GM23338 (cell line): ENCODE measurements at regions not wholly inside any gene's neighbourhood (a gene's known extent, or its start where the extent isn't known, plus 50 kb on each side); places are given as distances from the start of the nearest gene placed in this dataset.

Source experiments
- ATAC-seq: fragments of 200-7000 bp; cut with Tn5 transposase; 3 replicates; pipeline ENCODE4 v1.9.1; 2020
- DNase-seq: peaks from one replicate; pipeline ENCODE4 v3.0.0-alpha.2; 2015; ENCODE audit warnings: low spot score
- H2AFZ ChIP-seq: fragments of 200-600 bp; sonication (generic); 2 replicates; pipeline ENCODE4 v1.8.0; 2016; ENCODE audit warnings: antibody characterized with exemption, mild to moderate bottlenecking, moderate library complexity
- H3F3A ChIP-seq: fragments of 200-600 bp; sonication (generic); replicated peaks from 2 replicates; pipeline ENCODE4 v1.8.0; 2017; ENCODE audit warnings: antibody characterized with exemption, mixed run types, low read depth
- H3K27ac ChIP-seq: fragments of 200-600 bp; sonication (generic); 2 replicates; pipeline ENCODE4 v1.6.1; 2016; ENCODE audit warnings: low read depth
- H3K27me3 ChIP-seq: fragments of 200-600 bp; sonication (generic); 2 replicates; pipeline ENCODE4 v1.8.0; 2016; ENCODE audit warnings: mild to moderate bottlenecking, mixed run types, moderate library complexity; ENCODE audit not compliant: insufficient read depth
- H3K36me3 ChIP-seq: fragments of 200-600 bp; sonication (generic); 2 replicates; pipeline ENCODE4 v1.8.0; 2016; ENCODE audit warnings: mild to moderate bottlenecking; ENCODE audit not compliant: insufficient read depth
- H3K4me1 ChIP-seq: fragments of 200-600 bp; sonication (generic); 2 replicates; pipeline ENCODE4 v1.8.0; 2016; ENCODE audit warnings: mild to moderate bottlenecking, moderate library complexity; ENCODE audit not compliant: insufficient read depth
- H3K4me2 ChIP-seq: fragments of 200-600 bp; sonication (generic); 2 replicates; pipeline ENCODE4 v1.7.1; 2017; ENCODE audit warnings: mixed run types
- H3K4me3 ChIP-seq: fragments of 200-600 bp; sonication (generic); 2 replicates; pipeline ENCODE4 v1.6.1; 2016; ENCODE audit warnings: mixed run types
- H3K79me2 ChIP-seq: fragments of 200-600 bp; sonication (generic); replicated peaks from 2 replicates; pipeline ENCODE4 v1.8.0; 2017; ENCODE audit warnings: mild to moderate bottlenecking; ENCODE audit not compliant: insufficient read depth
- H3K9me2 ChIP-seq: fragments of 200-600 bp; sonication (generic); 2 replicates; pipeline ENCODE4 v1.8.0; 2017; ENCODE audit not compliant: insufficient read depth
- H4K20me1 ChIP-seq: fragments of 200-600 bp; sonication (generic); replicated peaks from 2 replicates; pipeline ENCODE4 v1.8.0; 2017; ENCODE audit warnings: mild to moderate bottlenecking; ENCODE audit not compliant: insufficient read depth
- H3K27ac Mint-ChIP-seq: 2 replicates; pipeline ENCODE4 v1.8.0; 2020; ENCODE audit warnings: inconsistent platforms, mild to moderate bottlenecking, moderate library complexity, mixed read lengths
- H3K27me3 Mint-ChIP-seq: 3 replicates; pipeline ENCODE4 v1.8.0; 2022; ENCODE audit warnings: low read depth, mild to moderate bottlenecking, moderate library complexity, mixed read lengths, inconsistent platforms; ENCODE audit not compliant: insufficient read depth, poor library complexity
- H3K36me3 Mint-ChIP-seq: 3 replicates; pipeline ENCODE4 v1.8.0; 2021; ENCODE audit warnings: low read depth, mild to moderate bottlenecking, inconsistent platforms, moderate library complexity, mixed read lengths
- H3K4me1 Mint-ChIP-seq: 3 replicates; pipeline ENCODE4 v1.8.0; 2020; ENCODE audit warnings: mild to moderate bottlenecking, inconsistent platforms, mixed read lengths
- H3K4me3 Mint-ChIP-seq: 3 replicates; pipeline ENCODE4 v1.8.0; 2021; ENCODE audit warnings: moderate library complexity, mild to moderate bottlenecking, inconsistent platforms, mixed read lengths
- H3K9me3 Mint-ChIP-seq: 3 replicates; pipeline ENCODE4 v1.8.0; 2020; ENCODE audit warnings: moderate library complexity, mild to moderate bottlenecking, inconsistent platforms, mixed read lengths
- CREB1 ChIP-seq: fragments of 250-450 bp; sonication (Bioruptor Pico); IDR thresholded peaks from 2 replicates; pipeline ENCODE4 v1.5.0; 2020; ENCODE audit warnings: low read depth, mild to moderate bottlenecking, moderate library complexity
- CTCF ChIP-seq, 2 experiments: fragments of 200-600 bp in 1 of 2; sonication (generic) in 1 of 2; conservative IDR thresholded peaks; 2 replicates each; pipeline versions ENCODE4 v1.5.1 to v1.6.1; 2016 to 2017; ENCODE audit warnings: antibody characterized with exemption in 2 of 2, low read depth in 2 of 2, mild to moderate bottlenecking in 2 of 2, moderate library complexity in 1 of 2
- EZH2 ChIP-seq: fragments of 200-600 bp; sonication (generic); IDR thresholded peaks from one replicate; pipeline ENCODE4 v1.8.0; 2017; ENCODE audit warnings: antibody characterized with exemption, mild to moderate bottlenecking, low read depth; ENCODE audit not compliant: unreplicated experiment
- EZH2phosphoT487 ChIP-seq: fragments of 200-600 bp; sonication (generic); IDR thresholded peaks from one replicate; pipeline ENCODE4 v1.8.1; 2018; ENCODE audit warnings: antibody characterized with exemption; ENCODE audit not compliant: unreplicated experiment
- JUNB ChIP-seq: IDR thresholded peaks from one replicate; pipeline ENCODE4 v1.6.1; 2016; ENCODE audit warnings: antibody characterized with exemption; ENCODE audit not compliant: unreplicated experiment
- NANOG ChIP-seq: IDR thresholded peaks from 2 replicates; pipeline ENCODE4 v1.6.1; 2016; ENCODE audit warnings: antibody characterized with exemption, borderline replicate concordance
- POLR2AphosphoS5 ChIP-seq: IDR thresholded peaks from 2 replicates; pipeline ENCODE4 v1.6.1; 2016; ENCODE audit warnings: antibody characterized with exemption, low read depth
- REST ChIP-seq: IDR thresholded peaks from one replicate; pipeline ENCODE4 v1.6.1; 2018; ENCODE audit warnings: antibody characterized with exemption; ENCODE audit not compliant: unreplicated experiment
- ZNF114 ChIP-seq: fragments of 250-450 bp; sonication (Bioruptor Pico); IDR thresholded peaks from 2 replicates; pipeline ENCODE4 v1.5.0; 2020; ENCODE audit warnings: mild to moderate bottlenecking, moderate library complexity
- ZNF331 ChIP-seq: fragments of 250-450 bp; sonication (Bioruptor Pico); IDR thresholded peaks from 2 replicates; pipeline ENCODE4 v1.5.0; 2020; ENCODE audit warnings: low read depth, mild to moderate bottlenecking, moderate library complexity
- ZNF462 ChIP-seq: fragments of 250-450 bp; sonication (Bioruptor Pico); IDR thresholded peaks from 2 replicates; pipeline ENCODE4 v1.5.0; 2020; ENCODE audit warnings: mild to moderate bottlenecking, moderate library complexity

- 0 out of 2 replicates have a peak, but pooled peaks cover 3% of the 10 kb centered on the region for H3K9me2 ChIP-seq
- no peaks in the 10 kb centered on the region for H4K20me1 ChIP-seq
- TF ChIP-seq NANOG (no peak), EZH2phosphoT487 (no peak), POLR2AphosphoS5 (no peak), CREB1 (CRISPR knock-in tag) (no peak), CTCF (conservative IDR thresholded peaks at IDR 0.05; ENCODE audit: low read depth in 2 of 2) (no peak), ZNF462 (CRISPR knock-in tag) (no peak), ZNF114 (no peak), JUNB (no peak), REST (no peak), ZNF331 (CRISPR knock-in tag) (no peak), EZH2 (no peak)
- no peak for ATAC-seq
- no peaks in the 10 kb centered on the region for H3K27me3 ChIP-seq
- Mint-ChIP-seq H3K4me3 (no peak overlapping the region), H3K36me3 (no peaks in the 10 kb centered on the region), H3K27ac (no peak overlapping the region), H3K9me3 (0 out of 3 replicates have a peak, but pooled peaks cover 6% of the 10 kb centered on the region), H3K4me1 (no peaks in the 10 kb centered on the region), H3K27me3 (no peaks in the 10 kb centered on the region)
- H3K4me3 ChIP-seq = no peak overlapping the region
- H3K27ac ChIP-seq = no peak overlapping the region
- no peaks in the 10 kb centered on the region for H3K36me3 ChIP-seq
- no peaks in the 10 kb centered on the region for H3K79me2 ChIP-seq
- DNase-seq = no peak
- H3K4me2 ChIP-seq = no peak overlapping the region
- no peaks in the 10 kb centered on the region for H3F3A ChIP-seq
- H2AFZ ChIP-seq = no peak overlapping the region
- no peaks in the 10 kb centered on the region for H3K4me1 ChIP-seq
These were observed 1674.1 kb upstream of the TMEFF2 start for GRCh38 chr2:193868833-193869232.
